KBM-7 (cell line): ENCODE measurements at regions not wholly inside any gene's neighbourhood (a gene's known extent, or its start where the extent isn't known, plus 50 kb on each side); places are given as distances from the start of the nearest gene placed in this dataset.
A peak's percentile ranks its signal among the peaks of the same experiment; 100 is the strongest.

Experiments used
- DNase-seq: peaks from one replicate; pipeline ENCODE4 v3.0.0-alpha.2; 2015
- in situ Hi-C: fragments of 300-500 bp; cut with MboI; formaldehyde crosslinking; loops from 2 replicates; pipeline ENCODE4 v1.14.3; 2020; ENCODE audit warnings: low sequenced_read_pairs, low pct_unique_long_range_greater_than_20kb, mixed read lengths

- no peak for DNase-seq
Measured at GRCh38 chr13:56216221-56216620, 924.5 kb upstream of the PRR20A start.

DNA sequence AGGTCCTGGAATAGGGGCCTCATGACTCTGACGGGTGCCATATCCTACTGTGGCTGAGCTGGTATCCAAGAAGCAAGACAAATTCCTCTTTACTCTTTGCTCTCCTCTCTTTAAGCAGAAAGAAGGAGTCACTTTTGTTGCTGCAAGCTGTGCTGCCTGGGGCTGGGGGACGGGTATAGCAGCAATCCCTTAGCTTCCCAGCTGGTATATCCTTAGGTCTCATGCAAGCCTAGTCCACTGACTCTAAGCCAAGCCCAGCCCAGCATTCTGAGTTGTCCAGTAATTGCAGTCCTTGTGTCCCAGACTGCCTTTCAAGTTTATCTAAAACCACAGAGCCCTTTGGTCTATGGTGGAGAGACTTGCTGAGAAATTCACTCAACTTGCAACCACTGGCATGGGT is 893.0 kb upstream of the PRR20A start:
- no peak for DNase-seq
- in situ Hi-C loops = no loop called here

More at GRCh38 chr13:56216221-56216620, 924.5 kb upstream of the PRR20A start:
- in situ Hi-C loops = no loop called here

DNA sequence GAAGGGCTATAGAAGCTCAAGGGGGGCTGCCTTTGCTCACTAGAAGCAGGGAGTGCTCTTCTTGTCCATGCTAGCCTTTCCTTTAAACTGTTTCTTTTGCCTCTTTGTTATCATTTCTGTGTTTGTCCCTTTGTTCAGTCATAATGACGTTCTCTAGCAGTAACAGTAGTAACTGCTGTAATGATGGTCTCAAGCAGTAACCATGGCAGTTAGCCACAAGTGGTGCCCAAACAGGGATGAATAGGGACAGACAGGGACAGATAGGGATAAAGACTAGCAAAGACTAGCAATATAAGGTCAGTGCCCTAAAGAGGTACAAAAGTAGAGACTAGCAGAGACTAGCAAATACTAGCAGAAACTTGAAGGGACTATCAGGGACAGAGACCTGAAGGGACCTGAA is 869.0 kb upstream of the PRR20A start:
- in situ Hi-C loops = no loop called here
- no peak for DNase-seq

- no peak for DNase-seq
- in situ Hi-C loops = no loop called here
Measured at GRCh38 chr13:56283262-56283828, 857.4 kb upstream of the PRR20A start.

DNA sequence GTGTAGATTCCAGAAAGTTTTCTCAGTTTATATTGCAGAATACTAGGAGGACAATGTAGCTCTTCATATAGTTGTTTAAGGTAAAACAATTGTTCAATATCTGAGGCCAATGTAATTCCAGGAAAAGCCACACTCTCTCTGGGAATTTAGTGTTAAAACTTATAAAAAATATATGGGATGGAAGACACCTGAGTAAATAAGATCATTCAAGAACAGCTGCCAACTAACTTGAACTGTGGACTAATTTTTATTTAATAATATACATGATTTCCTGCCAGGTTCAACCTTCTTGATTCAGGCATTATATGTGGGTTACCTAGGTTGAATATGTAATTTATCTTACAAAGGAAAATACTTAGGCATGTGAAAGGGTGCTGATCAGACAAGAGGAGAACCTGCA is 841.1 kb upstream of the PRR20A start:
- in situ Hi-C loops = no loop called here
- DNase-seq = no peak

- no peak for DNase-seq
- in situ Hi-C loops = no loop called here
Measured at GRCh38 chr13:56314765-56315164, 826.0 kb upstream of the PRR20A start.

DNA sequence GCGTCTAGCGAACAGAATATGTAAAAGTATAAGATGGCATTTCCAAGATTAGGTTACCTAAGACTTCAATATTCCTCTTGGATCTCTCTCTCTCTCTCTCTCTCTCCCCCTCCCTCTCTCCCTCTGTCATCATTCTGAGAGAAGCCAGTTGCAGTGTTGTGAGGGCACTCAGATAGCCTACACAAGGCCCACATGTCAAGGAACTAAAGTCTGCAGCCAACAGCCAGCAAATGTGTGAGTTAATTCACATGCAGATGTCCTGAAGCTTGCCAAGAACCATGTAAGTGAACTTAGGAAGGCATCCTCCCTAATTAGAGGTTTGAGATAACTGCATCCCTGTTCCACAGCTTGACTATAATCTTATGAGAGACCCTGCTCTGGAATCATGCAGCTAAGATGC is 822.9 kb upstream of the PRR20A start:
- in situ Hi-C loops = no loop called here
- DNase-seq = no peak

GRCh38 chr13:56332671-56333070 is 808.0 kb upstream of the PRR20A start:
- peak; percentile 24 for DNase-seq
- in situ Hi-C loops = no loop called here

- DNase-seq = no peak
- in situ Hi-C loops = no loop called here
Measured at GRCh38 chr13:56335775-56336174, 804.9 kb upstream of the PRR20A start.

- in situ Hi-C loops = no loop called here
- DNase-seq = no peak
Measured at GRCh38 chr13:56338421-56338820, 802.3 kb upstream of the PRR20A start.

DNA sequence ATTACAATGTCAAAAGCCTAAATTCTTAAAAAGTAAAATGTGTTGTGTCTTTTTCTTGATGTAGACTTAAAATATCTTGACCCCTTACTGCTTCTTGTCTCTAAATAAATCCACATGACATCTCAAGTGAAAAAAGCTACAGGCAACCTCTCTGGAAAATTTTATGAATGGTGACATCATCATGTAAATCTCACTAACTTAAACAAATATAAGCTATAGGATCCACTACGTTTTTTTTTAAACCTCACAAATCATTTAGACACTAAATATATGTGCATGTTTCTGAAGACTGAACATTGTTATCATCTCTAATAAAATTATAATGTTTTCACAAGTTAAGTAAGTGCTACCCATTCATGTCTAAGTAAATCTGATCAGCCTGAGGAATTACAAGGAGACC is 793.7 kb upstream of the PRR20A start:
- DNase-seq = no peak
- in situ Hi-C loops = no loop called here

DNA sequence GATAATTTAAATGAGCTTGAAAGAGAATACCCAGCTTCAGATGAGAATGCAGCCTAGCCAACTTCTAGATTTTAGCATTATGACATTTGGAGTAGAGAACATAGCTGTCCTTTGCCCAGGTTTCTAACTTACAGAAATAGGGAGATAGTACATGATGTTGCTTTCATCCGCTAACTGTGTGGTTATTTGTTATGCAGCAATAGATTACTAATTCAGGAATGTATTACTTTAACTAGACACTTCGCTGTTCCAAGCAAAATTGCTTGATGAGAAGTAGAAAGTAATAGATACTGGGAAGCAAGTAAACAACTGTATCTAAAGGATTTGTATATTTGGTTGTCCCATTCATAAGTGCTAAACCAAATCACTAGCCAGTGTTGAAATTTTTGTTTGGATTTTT is 790.9 kb upstream of the PRR20A start:
- in situ Hi-C loops = no loop called here

DNA sequence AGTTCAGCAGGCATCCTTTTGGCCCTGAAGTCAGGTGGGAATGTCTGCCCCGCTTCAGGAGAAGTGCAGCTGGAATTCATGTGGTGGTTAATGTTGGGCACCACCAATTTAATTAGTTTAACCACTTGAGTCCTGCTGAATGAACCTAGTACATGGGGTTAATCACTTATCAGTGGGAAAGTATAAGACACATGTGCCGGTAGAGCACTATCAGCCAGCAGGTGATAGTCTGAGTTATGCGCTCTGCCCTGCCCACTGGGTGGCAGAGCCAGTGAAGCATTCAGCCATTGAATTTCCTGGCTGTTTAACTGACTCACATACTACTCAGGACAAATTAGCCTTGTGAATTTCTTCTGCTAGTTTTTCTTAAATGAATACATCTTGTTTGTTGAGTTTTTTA is 789.7 kb upstream of the PRR20A start:
- no peak for DNase-seq
- in situ Hi-C loops = no loop called here

More for the DNA sequence above, 790.9 kb upstream of the PRR20A start:
- no peak for DNase-seq

DNA sequence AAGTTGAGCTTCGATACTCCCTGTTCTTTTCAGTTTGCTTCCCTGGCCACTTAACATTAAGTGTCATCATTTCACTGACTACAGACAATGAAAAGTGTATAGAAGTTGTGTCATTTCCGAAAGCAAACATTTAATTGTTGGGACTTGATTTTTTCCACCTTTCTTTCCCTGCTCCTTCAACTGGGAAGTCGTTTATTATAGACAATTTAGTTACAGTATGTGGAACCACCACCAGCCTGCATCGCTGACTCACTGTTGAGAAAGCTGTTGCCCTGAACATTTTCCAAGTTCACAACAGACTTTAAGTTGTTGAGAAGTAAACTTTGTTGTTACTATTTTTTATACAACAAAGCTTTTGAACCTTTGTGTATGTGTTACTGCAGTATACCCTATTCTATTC is 788.4 kb upstream of the PRR20A start:
- DNase-seq = no peak
- in situ Hi-C loops = no loop called here

GRCh38 chr13:56352901-56353300 is 787.8 kb upstream of the PRR20A start:
- DNase-seq = no peak
- in situ Hi-C loops = no loop called here

GRCh38 chr13:56356690-56357089 is 784.0 kb upstream of the PRR20A start:
- no peak for DNase-seq
- in situ Hi-C loops = no loop called here

- in situ Hi-C loops = no loop called here
- DNase-seq = no peak
Measured at GRCh38 chr13:56378566-56378965, 762.2 kb upstream of the PRR20A start.

GRCh38 chr13:56393549-56393948 is 747.2 kb upstream of the PRR20A start:
- no peak for DNase-seq
- in situ Hi-C loops = no loop called here

DNA sequence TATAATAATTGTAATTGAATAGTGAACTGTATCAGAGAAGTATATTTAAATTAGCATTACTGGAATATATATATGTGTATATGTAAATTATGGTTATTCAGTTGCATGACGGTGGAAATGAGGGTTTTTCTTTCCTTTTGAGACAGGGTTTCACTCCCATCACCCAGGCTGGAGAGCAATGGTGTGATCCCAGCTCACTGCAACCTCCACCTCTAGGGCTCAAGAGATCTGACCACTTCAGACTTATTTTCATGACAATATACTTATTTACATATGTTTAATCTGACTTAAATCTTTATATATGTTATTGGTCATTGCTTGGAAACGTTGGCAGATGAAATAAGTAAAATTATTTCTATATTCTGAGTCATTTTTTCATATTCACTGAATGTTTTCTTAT is 744.4 kb upstream of the PRR20A start:
- no peak for DNase-seq
- in situ Hi-C loops = no loop called here

GRCh38 chr13:56400774-56401173 is 739.9 kb upstream of the PRR20A start:
- in situ Hi-C loops = no loop called here
- no peak for DNase-seq

GRCh38 chr13:56412856-56413255 is 727.9 kb upstream of the PRR20A start:
- in situ Hi-C loops = no loop called here
- DNase-seq = no peak

DNA sequence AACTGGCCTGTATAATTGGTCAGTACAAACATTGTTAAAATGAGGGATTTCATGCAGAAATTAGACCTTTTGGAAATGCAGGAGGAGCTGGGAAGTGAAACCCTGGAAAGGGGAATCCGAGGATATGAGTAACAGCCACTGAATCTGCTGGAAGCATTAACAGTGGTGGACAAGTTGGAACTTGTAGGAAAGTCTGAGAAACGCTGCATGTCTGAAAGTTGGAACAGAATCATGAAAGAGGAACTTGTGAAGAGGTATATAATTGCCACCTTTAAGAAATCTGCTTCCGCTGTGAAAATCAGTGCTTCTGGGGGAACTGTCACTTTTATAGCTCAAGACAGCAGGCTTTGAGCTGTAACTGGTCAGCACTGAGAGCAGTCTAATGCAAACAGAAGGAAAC is 716.5 kb upstream of the PRR20A start:
- no peak for DNase-seq
- in situ Hi-C loops = no loop called here
